WTC11 (cell line): ENCODE measurements at regions not wholly inside any gene's neighbourhood (a gene's known extent, or its start where the extent isn't known, plus 50 kb on each side); places are given as distances from the start of the nearest gene placed in this dataset.

Experiments used
- ATAC-seq: fragments of 200-7000 bp; cut with Tn5 transposase; 2 replicates; pipeline ENCODE4 v1.10.0; 2021; ENCODE audit warnings: mild to moderate bottlenecking, moderate library complexity
- CTCF ChIA-PET: fragments of 300-600 bp; sonication (Branson Sonifier 250); formaldehyde crosslinking; loops from one replicate; lab custom pipeline; 2021; ENCODE audit warnings: antibody characterized with exemption; lab: Charles Lee
- POLR2A ChIA-PET: fragments of 350-600 bp; sonication (Branson Sonifier 250); formaldehyde crosslinking; loops from one replicate; lab custom pipeline; 2021; ENCODE audit warnings: antibody characterized with exemption; lab: Charles Lee
- DNase-seq: peaks from one replicate; pipeline ENCODE4 v3.0.0; 2021; ENCODE audit warnings: low spot score
- H3K27ac Mint-ChIP-seq: 2 replicates; pipeline ENCODE4 v1.8.0; 2021; ENCODE audit warnings: mixed read lengths
- H3K27me3 Mint-ChIP-seq: 2 replicates; pipeline ENCODE4 v1.8.0; 2021; ENCODE audit warnings: low read depth, mild to moderate bottlenecking, moderate library complexity, mixed read lengths
- H3K36me3 Mint-ChIP-seq: 2 replicates; pipeline ENCODE4 v1.8.0; 2021; ENCODE audit warnings: mixed read lengths
- H3K4me1 Mint-ChIP-seq: 2 replicates; pipeline ENCODE4 v1.8.0; 2022; ENCODE audit warnings: mixed read lengths
- H3K4me3 Mint-ChIP-seq: 2 replicates; pipeline ENCODE4 v1.8.0; 2021; ENCODE audit warnings: mild to moderate bottlenecking, moderate library complexity, mixed read lengths
- H3K9me3 Mint-ChIP-seq: 2 replicates; pipeline ENCODE4 v1.8.0; 2021; ENCODE audit warnings: mixed read lengths
- JAZF1 ChIP-seq: fragments of 250-450 bp; sonication (Bioruptor Pico); IDR thresholded peaks from 2 replicates; pipeline ENCODE4 v1.9.0; 2021; ENCODE audit warnings: moderate library complexity, mild to moderate bottlenecking, inconsistent platforms
- MYBL2 ChIP-seq: sonication (generic); formaldehyde crosslinking; IDR thresholded peaks from 2 replicates; pipeline ENCODE4 v1.8.1; 2023; ENCODE audit warnings: mild to moderate bottlenecking, moderate library complexity, missing genetic modification reagents
- NR2C2 ChIP-seq: sonication (generic); formaldehyde crosslinking; IDR thresholded peaks from 2 replicates; pipeline ENCODE4 v1.8.0; 2022; ENCODE audit warnings: mild to moderate bottlenecking, missing genetic modification reagents
- PRRX2 ChIP-seq: fragments of 250-450 bp; sonication (Bioruptor Pico); IDR thresholded peaks from 2 replicates; pipeline ENCODE4 v1.8.0; 2021; ENCODE audit warnings: mild to moderate bottlenecking
- SMAD3 ChIP-seq: sonication (generic); formaldehyde crosslinking; IDR thresholded peaks from 2 replicates; pipeline ENCODE4 v1.8.0; 2022; ENCODE audit warnings: missing genetic modification reagents, mild to moderate bottlenecking, borderline replicate concordance
- SMAD4 ChIP-seq: sonication (generic); formaldehyde crosslinking; IDR thresholded peaks from 2 replicates; pipeline ENCODE4 v1.8.0; 2022; ENCODE audit warnings: mild to moderate bottlenecking, missing genetic modification reagents
- SP1 ChIP-seq: sonication (generic); formaldehyde crosslinking; conservative IDR thresholded peaks from 2 replicates; pipeline ENCODE4 v1.8.1; 2022; ENCODE audit warnings: missing genetic modification reagents
- ZNF317 ChIP-seq: sonication (generic); formaldehyde crosslinking; IDR thresholded peaks from 2 replicates; pipeline ENCODE4 v1.8.1; 2023; ENCODE audit warnings: low read depth, mild to moderate bottlenecking, moderate library complexity, missing genetic modification reagents, borderline replicate concordance
- TF ChIP-seq, protein P1 (sequence below): sonication (generic); formaldehyde crosslinking; IDR thresholded peaks from 2 replicates; pipeline ENCODE4 v1.8.1; 2023; ENCODE audit warnings: mild to moderate bottlenecking, missing genetic modification reagents
- TF ChIP-seq, protein P2 (sequence below): sonication (generic); formaldehyde crosslinking; IDR thresholded peaks from 2 replicates; pipeline ENCODE4 v1.8.1; 2022; ENCODE audit warnings: low read depth, mild to moderate bottlenecking, moderate library complexity, missing genetic modification reagents, borderline replicate concordance
- TF ChIP-seq, protein P3 (sequence below): fragments of 250-450 bp; sonication (Bioruptor Pico); IDR thresholded peaks from 2 replicates; pipeline ENCODE4 v2.1.2; 2022; ENCODE audit warnings: mild to moderate bottlenecking, moderate library complexity
- TF ChIP-seq, protein P4 (sequence below): sonication (generic); formaldehyde crosslinking; conservative IDR thresholded peaks from 2 replicates; pipeline ENCODE4 v1.8.1; 2022; ENCODE audit warnings: mild to moderate bottlenecking, missing genetic modification reagents
- TF ChIP-seq, protein P5 (sequence below): sonication (generic); formaldehyde crosslinking; IDR thresholded peaks from 2 replicates; pipeline ENCODE4 v1.8.1; 2023; ENCODE audit warnings: mild to moderate bottlenecking, missing genetic modification reagents, borderline replicate concordance
- TF ChIP-seq, protein P6 (sequence below): sonication (generic); formaldehyde crosslinking; IDR thresholded peaks from 2 replicates; pipeline ENCODE4 v1.8.1; 2022; ENCODE audit warnings: mild to moderate bottlenecking, missing genetic modification reagents, moderate library complexity, borderline replicate concordance
- TF ChIP-seq, protein P7 (sequence below): sonication (generic); formaldehyde crosslinking; IDR thresholded peaks from 2 replicates; pipeline ENCODE4 v1.8.1; 2022; ENCODE audit warnings: low read depth, missing genetic modification reagents, borderline replicate concordance
- TF ChIP-seq, protein P8 (sequence below): sonication (generic); formaldehyde crosslinking; IDR thresholded peaks from 2 replicates; pipeline ENCODE4 v1.8.1; 2022; ENCODE audit warnings: mild to moderate bottlenecking, moderate library complexity, missing genetic modification reagents

DNA sequence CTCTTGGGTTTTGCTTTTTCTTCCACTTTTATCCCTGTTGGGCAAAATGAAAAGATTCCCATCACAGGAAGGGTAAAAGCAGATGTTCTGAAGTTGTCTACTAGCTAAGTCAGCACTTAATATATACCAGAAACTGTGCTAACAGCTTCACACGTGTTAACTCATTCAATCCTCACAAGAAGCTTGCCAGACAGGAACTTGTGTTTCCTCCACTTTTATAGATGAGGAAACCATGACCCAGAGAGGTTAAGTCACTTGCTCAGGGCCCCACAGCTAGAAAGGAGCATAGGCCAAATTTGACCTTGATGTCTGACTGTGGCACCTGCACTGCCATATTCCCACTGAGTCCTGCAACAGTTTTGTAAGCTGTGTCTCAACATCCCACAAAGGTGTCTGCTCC, 76.8 kb upstream of the EPC2 start:
- H3K27ac Mint-ChIP-seq: no peak overlapping the region
- H3K36me3 Mint-ChIP-seq: no peaks in the 10 kb centered on the region
- H3K4me3 Mint-ChIP-seq: no peak overlapping the region
- TF ChIP-seq, protein P1, sequence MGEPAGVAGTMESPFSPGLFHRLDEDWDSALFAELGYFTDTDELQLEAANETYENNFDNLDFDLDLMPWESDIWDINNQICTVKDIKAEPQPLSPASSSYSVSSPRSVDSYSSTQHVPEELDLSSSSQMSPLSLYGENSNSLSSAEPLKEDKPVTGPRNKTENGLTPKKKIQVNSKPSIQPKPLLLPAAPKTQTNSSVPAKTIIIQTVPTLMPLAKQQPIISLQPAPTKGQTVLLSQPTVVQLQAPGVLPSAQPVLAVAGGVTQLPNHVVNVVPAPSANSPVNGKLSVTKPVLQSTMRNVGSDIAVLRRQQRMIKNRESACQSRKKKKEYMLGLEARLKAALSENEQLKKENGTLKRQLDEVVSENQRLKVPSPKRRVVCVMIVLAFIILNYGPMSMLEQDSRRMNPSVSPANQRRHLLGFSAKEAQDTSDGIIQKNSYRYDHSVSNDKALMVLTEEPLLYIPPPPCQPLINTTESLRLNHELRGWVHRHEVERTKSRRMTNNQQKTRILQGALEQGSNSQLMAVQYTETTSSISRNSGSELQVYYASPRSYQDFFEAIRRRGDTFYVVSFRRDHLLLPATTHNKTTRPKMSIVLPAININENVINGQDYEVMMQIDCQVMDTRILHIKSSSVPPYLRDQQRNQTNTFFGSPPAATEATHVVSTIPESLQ (CRISPR knock-in tag): no peak
- TF ChIP-seq ZNF317 (CRISPR knock-in tag): no peak
- TF ChIP-seq, protein P2, sequence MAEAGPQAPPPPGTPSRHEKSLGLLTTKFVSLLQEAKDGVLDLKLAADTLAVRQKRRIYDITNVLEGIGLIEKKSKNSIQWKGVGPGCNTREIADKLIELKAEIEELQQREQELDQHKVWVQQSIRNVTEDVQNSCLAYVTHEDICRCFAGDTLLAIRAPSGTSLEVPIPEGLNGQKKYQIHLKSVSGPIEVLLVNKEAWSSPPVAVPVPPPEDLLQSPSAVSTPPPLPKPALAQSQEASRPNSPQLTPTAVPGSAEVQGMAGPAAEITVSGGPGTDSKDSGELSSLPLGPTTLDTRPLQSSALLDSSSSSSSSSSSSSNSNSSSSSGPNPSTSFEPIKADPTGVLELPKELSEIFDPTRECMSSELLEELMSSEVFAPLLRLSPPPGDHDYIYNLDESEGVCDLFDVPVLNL (CRISPR knock-in tag): no peak
- no peak for TF ChIP-seq SMAD3
- no peak for TF ChIP-seq SMAD4
- TF ChIP-seq, protein P3, sequence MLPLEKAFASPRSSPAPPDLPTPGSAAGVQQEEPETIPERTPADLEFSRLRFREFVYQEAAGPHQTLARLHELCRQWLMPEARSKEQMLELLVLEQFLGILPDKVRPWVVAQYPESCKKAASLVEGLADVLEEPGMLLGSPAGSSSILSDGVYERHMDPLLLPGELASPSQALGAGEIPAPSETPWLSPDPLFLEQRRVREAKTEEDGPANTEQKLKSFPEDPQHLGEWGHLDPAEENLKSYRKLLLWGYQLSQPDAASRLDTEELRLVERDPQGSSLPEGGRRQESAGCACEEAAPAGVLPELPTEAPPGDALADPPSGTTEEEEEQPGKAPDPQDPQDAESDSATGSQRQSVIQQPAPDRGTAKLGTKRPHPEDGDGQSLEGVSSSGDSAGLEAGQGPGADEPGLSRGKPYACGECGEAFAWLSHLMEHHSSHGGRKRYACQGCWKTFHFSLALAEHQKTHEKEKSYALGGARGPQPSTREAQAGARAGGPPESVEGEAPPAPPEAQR (CRISPR knock-in tag): no peak
- TF ChIP-seq NR2C2 (CRISPR knock-in tag): no peak
- TF ChIP-seq JAZF1: no peak
- TF ChIP-seq, protein P4, sequence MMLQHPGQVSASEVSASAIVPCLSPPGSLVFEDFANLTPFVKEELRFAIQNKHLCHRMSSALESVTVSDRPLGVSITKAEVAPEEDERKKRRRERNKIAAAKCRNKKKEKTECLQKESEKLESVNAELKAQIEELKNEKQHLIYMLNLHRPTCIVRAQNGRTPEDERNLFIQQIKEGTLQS: no peak
- TF ChIP-seq, protein P5, sequence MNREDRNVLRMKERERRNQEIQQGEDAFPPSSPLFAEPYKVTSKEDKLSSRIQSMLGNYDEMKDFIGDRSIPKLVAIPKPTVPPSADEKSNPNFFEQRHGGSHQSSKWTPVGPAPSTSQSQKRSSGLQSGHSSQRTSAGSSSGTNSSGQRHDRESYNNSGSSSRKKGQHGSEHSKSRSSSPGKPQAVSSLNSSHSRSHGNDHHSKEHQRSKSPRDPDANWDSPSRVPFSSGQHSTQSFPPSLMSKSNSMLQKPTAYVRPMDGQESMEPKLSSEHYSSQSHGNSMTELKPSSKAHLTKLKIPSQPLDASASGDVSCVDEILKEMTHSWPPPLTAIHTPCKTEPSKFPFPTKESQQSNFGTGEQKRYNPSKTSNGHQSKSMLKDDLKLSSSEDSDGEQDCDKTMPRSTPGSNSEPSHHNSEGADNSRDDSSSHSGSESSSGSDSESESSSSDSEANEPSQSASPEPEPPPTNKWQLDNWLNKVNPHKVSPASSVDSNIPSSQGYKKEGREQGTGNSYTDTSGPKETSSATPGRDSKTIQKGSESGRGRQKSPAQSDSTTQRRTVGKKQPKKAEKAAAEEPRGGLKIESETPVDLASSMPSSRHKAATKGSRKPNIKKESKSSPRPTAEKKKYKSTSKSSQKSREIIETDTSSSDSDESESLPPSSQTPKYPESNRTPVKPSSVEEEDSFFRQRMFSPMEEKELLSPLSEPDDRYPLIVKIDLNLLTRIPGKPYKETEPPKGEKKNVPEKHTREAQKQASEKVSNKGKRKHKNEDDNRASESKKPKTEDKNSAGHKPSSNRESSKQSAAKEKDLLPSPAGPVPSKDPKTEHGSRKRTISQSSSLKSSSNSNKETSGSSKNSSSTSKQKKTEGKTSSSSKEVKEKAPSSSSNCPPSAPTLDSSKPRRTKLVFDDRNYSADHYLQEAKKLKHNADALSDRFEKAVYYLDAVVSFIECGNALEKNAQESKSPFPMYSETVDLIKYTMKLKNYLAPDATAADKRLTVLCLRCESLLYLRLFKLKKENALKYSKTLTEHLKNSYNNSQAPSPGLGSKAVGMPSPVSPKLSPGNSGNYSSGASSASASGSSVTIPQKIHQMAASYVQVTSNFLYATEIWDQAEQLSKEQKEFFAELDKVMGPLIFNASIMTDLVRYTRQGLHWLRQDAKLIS: no peak
- TF ChIP-seq, protein P6, sequence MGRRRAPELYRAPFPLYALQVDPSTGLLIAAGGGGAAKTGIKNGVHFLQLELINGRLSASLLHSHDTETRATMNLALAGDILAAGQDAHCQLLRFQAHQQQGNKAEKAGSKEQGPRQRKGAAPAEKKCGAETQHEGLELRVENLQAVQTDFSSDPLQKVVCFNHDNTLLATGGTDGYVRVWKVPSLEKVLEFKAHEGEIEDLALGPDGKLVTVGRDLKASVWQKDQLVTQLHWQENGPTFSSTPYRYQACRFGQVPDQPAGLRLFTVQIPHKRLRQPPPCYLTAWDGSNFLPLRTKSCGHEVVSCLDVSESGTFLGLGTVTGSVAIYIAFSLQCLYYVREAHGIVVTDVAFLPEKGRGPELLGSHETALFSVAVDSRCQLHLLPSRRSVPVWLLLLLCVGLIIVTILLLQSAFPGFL (CRISPR knock-in tag): no peak
- ChIA-PET CTCF (interaction anchor here (1.3 kb wide), 1 partner anchor 166 kb away, joined by 3 read pairs; no protein-coding TSS in a partner anchor), POLR2A (interaction anchor here (0.5 kb wide), 1 partner anchor 78 kb away, joined by 3 read pairs; no protein-coding TSS in a partner anchor)
- H3K4me1 Mint-ChIP-seq: no peaks in the 10 kb centered on the region
- DNase-seq: no peak
- ATAC-seq: no peak
- H3K9me3 Mint-ChIP-seq: no peaks in the 10 kb centered on the region
- H3K27me3 Mint-ChIP-seq: peaks cover 6% of the 10 kb centered on the region

DNA sequence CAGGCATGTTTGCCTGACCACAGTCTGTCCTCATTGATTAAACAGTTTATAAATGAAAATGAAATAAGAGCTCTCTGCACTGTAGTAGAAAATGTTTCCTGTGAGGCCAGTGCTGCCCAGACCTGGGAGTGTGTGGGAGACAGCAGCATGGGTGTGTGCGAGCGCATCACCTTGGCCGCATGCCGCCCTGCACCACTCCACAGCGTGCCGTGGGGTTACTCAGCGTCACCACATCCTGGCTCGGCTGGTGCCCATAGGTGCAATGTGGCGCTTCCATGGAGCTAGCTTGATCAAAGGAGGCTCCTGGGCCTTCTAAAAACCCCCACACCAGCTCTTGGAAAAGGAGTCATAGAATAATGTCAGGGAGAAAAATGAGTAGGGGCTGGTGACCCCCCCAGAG, 76.0 kb upstream of the EPC2 start:
- ATAC-seq (no peak), DNase-seq (no peak)
- H3K4me1 Mint-ChIP-seq: no peaks in the 10 kb centered on the region
- no peak overlapping the region for H3K4me3 Mint-ChIP-seq
- TF ChIP-seq SP1 (CRISPR knock-in tag): no peak
- peaks cover 6% of the 10 kb centered on the region for H3K27me3 Mint-ChIP-seq
- H3K9me3 Mint-ChIP-seq: no peaks in the 10 kb centered on the region
- ChIA-PET CTCF (interaction anchor here (1.3 kb wide), 1 partner anchor 165 kb away, joined by 3 read pairs; no protein-coding TSS in a partner anchor), POLR2A (no interaction called here)
- no peaks in the 10 kb centered on the region for H3K36me3 Mint-ChIP-seq
- H3K27ac Mint-ChIP-seq: no peak overlapping the region

DNA sequence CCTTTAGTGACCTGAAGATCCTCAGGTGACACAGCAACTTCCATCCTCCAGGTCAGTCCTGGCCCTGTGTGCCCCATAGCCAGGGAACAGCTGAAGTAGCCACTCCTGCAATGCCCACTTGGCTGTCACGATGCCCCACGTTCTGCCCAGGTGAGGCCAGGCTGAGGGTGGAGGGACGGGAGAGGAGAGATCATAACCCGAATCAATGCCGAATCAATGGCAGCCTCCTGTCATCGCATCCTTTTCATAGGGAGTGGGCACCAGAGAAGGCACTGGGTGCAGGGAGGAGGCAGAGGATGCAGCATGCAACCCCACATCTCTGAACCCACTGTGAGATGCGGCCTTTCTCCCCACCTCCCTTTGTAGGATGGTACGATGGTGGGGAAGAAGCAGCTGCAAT, 75.3 kb upstream of the EPC2 start:
- Mint-ChIP-seq H3K4me1 (no peaks in the 10 kb centered on the region), H3K27ac (no peak overlapping the region), H3K36me3 (no peaks in the 10 kb centered on the region), H3K27me3 (peaks cover 6% of the 10 kb centered on the region), H3K4me3 (no peak overlapping the region), H3K9me3 (no peaks in the 10 kb centered on the region)
- no peak for DNase-seq
- TF ChIP-seq MYBL2 (no peak), PRRX2 (no peak)
- TF ChIP-seq, protein P7, sequence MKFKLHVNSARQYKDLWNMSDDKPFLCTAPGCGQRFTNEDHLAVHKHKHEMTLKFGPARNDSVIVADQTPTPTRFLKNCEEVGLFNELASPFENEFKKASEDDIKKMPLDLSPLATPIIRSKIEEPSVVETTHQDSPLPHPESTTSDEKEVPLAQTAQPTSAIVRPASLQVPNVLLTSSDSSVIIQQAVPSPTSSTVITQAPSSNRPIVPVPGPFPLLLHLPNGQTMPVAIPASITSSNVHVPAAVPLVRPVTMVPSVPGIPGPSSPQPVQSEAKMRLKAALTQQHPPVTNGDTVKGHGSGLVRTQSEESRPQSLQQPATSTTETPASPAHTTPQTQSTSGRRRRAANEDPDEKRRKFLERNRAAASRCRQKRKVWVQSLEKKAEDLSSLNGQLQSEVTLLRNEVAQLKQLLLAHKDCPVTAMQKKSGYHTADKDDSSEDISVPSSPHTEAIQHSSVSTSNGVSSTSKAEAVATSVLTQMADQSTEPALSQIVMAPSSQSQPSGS (CRISPR knock-in tag): no peak
- TF ChIP-seq, protein P8, sequence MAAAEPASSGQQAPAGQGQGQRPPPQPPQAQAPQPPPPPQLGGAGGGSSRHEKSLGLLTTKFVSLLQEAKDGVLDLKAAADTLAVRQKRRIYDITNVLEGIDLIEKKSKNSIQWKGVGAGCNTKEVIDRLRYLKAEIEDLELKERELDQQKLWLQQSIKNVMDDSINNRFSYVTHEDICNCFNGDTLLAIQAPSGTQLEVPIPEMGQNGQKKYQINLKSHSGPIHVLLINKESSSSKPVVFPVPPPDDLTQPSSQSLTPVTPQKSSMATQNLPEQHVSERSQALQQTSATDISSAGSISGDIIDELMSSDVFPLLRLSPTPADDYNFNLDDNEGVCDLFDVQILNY (CRISPR knock-in tag): no peak
- CTCF ChIA-PET: no interaction called here
- ATAC-seq: no peak
- POLR2A ChIA-PET: no interaction called here
